Bronchial epithelial cell (primary cell): ENCODE measurements at regions not wholly inside any gene's neighbourhood (a gene's known extent, or its start where the extent isn't known, plus 50 kb on each side); places are given as distances from the start of the nearest gene placed in this dataset.

Experiments used
- DNase-seq: peaks from one replicate; pipeline ENCODE4 v3.0.0-alpha.2; 2010; ENCODE audit warnings: low read depth
- FAIRE-seq: peaks from 2 replicates; lab custom pipeline; 2011; peaks lifted over from hg19 to GRCh38; lab: Jason Lieb, UNC
- H3K27me3 ChIP-seq: 2 replicates; pipeline ENCODE4 v1.5.1; 2011; ENCODE audit warnings: low read length; ENCODE audit not compliant: control insufficient read depth, insufficient read depth
- H3K36me3 ChIP-seq: 2 replicates; pipeline ENCODE4 v1.5.1; 2011; ENCODE audit warnings: low read length; ENCODE audit not compliant: control insufficient read depth, insufficient read depth
- H3K4me3 ChIP-seq: 2 replicates; pipeline ENCODE4 v1.5.1; 2011; ENCODE audit warnings: mild to moderate bottlenecking, low read depth, low read length, control low read depth
- TF ChIP-seq, protein P1 (sequence below): IDR thresholded peaks from 2 replicates; pipeline ENCODE4 v1.5.1; 2011; ENCODE audit warnings: mild to moderate bottlenecking, moderate library complexity, low read length, control low read depth, inconsistent platforms; ENCODE audit not compliant: insufficient read depth, severe bottlenecking

DNA sequence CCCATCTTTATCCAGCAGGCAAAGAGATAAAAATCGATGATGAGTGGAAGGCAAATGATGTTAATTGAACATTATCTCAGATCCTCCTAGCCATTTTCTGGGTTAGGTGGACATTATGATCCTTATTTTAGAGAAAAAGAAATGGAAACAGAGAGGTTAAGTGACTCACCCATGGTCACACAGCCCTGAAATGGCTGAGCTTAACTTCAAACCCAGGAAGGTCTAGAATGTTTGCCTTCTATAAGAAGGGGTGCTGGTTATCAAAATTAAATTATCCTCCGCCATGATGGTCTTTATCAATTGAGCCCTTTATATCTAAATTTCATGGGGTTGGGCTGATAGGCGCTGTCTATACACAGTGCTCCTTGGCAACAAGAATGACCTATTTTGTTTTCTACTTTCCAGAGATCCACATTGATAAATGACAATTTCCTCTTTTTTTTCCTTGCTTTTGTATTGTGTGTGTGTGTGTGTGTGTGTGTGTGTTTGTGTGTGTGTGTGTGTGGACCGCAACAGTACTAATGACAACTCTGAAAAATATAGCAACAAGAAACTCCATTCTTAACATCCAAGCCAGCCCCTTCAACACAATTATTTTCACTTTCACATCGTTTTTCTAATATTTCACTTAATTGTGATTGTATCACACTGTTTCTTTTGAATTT is 571.9 kb downstream of the VRK1 start:
- Histone ChIP-seq H3K36me3 (no peaks in the 10 kb centered on the region), H3K4me3 (no peak overlapping the region), H3K27me3 (no peaks in the 10 kb centered on the region)
- FAIRE-seq (no peak), DNase-seq (no peak)
- TF ChIP-seq, protein P1, sequence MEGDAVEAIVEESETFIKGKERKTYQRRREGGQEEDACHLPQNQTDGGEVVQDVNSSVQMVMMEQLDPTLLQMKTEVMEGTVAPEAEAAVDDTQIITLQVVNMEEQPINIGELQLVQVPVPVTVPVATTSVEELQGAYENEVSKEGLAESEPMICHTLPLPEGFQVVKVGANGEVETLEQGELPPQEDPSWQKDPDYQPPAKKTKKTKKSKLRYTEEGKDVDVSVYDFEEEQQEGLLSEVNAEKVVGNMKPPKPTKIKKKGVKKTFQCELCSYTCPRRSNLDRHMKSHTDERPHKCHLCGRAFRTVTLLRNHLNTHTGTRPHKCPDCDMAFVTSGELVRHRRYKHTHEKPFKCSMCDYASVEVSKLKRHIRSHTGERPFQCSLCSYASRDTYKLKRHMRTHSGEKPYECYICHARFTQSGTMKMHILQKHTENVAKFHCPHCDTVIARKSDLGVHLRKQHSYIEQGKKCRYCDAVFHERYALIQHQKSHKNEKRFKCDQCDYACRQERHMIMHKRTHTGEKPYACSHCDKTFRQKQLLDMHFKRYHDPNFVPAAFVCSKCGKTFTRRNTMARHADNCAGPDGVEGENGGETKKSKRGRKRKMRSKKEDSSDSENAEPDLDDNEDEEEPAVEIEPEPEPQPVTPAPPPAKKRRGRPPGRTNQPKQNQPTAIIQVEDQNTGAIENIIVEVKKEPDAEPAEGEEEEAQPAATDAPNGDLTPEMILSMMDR: no peak

DNA sequence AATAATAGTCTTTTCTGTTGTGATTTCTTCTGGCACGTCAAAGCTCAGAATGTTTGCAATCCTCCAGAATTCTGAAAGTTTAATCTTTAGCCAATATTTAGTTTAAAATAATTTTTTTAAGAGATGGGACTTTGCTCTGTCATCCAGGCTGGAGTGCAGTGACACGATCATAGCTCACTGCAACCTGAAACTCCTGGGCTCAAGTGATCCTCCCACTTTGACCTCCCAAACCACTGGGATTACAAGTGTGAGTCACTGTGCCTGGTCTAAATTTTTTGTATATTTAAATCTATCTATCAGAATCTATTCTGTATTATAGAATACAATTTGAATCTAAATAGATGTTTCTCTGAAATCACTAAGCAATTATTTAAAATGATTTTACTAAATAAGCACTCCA is 572.7 kb downstream of the VRK1 start:
- TF ChIP-seq, protein P1: no peak
- DNase-seq: no peak
- no peaks in the 10 kb centered on the region for H3K27me3 ChIP-seq
- FAIRE-seq: no peak
- no peak overlapping the region for H3K4me3 ChIP-seq
- H3K36me3 ChIP-seq: no peaks in the 10 kb centered on the region

DNA sequence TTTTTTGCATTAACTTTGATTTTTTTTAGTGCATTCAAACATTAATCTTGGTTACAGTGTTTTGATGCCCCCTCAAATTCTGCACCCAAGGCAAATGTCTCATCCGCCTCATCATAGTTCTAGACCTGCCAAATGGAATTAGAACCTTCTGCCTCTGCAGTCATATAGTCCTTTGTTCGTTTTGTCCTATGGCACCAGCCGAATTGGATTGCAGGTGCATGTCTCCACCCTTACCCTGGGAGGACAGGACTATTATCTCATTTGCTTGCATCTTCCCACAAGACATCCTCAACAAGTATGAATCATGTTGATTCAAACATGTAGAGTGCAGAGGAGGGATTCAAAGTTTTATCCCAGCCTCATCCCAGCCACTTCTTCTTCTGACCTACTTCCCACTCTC is 579.1 kb downstream of the VRK1 start:
- Histone ChIP-seq H3K36me3 (no peaks in the 10 kb centered on the region), H3K27me3 (no peaks in the 10 kb centered on the region), H3K4me3 (no peak overlapping the region)
- DNase-seq (no peak), FAIRE-seq (no peak)
- TF ChIP-seq, protein P1: no peak

DNA sequence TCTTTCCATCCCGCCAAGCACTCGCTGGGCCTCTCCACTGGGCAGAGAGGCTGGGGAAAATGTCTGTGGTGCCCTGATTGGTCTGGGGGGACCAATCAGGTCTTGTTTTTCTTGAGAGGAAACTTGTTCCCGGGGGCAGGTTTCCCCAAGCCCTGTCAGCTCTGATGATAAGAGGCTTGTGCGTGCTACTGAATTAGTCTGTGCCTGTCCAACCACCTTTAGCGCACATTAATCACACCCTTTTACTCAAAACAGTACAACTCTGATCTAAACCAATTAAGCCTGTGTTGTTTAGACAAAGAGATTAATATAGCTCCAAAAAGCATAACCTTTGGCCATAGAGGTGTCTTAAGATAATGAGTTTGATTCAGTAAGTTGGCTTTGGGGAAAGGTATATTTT is 580.4 kb downstream of the VRK1 start:
- FAIRE-seq (no peak), DNase-seq (no peak)
- no peaks in the 10 kb centered on the region for H3K36me3 ChIP-seq
- TF ChIP-seq, protein P1: no peak
- no peaks in the 10 kb centered on the region for H3K27me3 ChIP-seq
- no peak overlapping the region for H3K4me3 ChIP-seq

DNA sequence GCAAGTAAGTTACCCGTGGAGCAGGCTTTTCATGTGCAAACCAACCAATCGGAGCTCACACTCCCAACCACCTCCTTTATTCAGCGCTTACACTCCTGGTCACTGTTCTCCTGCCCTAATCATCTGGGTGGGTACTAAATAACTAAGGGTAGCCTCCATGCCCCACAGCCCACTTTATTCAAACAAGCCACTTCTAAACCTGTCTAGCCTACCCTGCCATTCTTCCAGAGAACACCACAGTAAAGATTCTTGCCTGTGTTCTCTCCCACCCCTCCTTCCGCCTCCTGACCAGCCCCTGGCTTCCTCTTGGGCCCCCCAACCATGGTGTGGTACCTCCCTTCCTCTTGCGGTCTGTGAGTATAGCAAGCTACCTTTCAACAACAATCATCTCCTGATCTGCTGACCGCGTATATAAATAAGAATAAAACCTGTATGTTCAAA is 581.9 kb downstream of the VRK1 start:
- Histone ChIP-seq H3K27me3 (no peaks in the 10 kb centered on the region), H3K36me3 (no peaks in the 10 kb centered on the region), H3K4me3 (no peak overlapping the region)
- TF ChIP-seq, protein P1: no peak
- no peak for FAIRE-seq
- DNase-seq: no peak

DNA sequence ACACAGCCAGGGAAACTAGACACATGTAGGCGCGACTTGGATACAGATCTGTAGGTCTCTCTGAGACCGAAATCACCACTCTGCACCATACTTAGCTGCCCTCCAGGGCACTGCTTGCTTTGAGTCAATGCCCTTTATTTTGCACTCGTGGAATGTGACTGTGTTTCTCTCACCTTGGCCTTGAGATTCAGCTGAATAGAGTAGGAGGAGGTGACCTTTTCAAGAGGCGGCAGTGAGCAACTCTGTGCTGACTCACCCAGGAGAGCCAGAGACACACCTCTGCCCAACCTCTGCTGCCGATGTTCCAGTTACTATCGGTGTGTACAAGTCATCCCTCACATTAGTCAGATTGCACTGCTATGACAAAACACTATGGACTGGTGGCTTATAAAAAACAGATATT is 583.4 kb downstream of the VRK1 start:
- TF ChIP-seq, protein P1: no peak
- H3K4me3 ChIP-seq: no peak overlapping the region
- no peaks in the 10 kb centered on the region for H3K27me3 ChIP-seq
- DNase-seq (peak; percentile 64), FAIRE-seq (peak; percentile 52)
- H3K36me3 ChIP-seq: no peaks in the 10 kb centered on the region
